ENCODE measurements at regions not wholly inside any gene's neighbourhood (a gene's known extent, or its start where the extent isn't known, plus 50 kb on each side); places are given as distances from the start of the nearest gene placed in this dataset.

DNA sequence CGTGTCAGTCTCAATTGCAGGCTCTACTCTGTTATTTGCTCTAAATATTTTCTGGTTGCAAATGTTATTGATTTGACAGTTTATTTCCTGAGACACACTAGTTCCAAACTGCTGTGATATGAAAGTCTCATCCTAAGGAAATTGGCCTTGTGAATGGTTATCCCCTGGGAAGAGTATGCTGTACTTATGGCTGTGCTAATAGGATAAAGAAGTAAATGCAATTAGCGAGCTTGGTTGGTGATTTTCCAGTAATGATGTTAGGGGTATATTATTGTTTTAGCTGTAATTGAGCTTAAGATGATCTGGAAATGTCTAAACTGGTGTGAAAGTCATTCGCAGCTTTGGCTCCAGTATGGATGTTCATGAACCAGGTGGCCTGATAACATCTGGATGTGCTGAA is 197.9 kb downstream of the SUDS3 start:
- no peaks in the 10 kb centered on the region for H3K36me3 ChIP-seq (ENCODE audit: insufficient read depth, low read length)
- peaks cover 4% of the 10 kb centered on the region for H3K27me3 ChIP-seq (ENCODE audit: insufficient read depth, low read length, poor library complexity, severe bottlenecking)
- H3K9me3 ChIP-seq (ENCODE audit: insufficient read depth, low read depth, low read length): no peaks in the 10 kb centered on the region
- no peaks in the 10 kb centered on the region for H3K4me1 ChIP-seq (ENCODE audit: insufficient read depth, low read length, poor library complexity, severe bottlenecking)
- no peaks in the 10 kb centered on the region for H3K9me2 ChIP-seq (replicated peaks; ENCODE audit: low read depth, low read length)
- H3F3A ChIP-seq (ENCODE audit: low read depth): no peaks in the 10 kb centered on the region
- no peak overlapping the region for H3K4me2 ChIP-seq (ENCODE audit: low read depth, low read length, poor library complexity, severe bottlenecking)
- no peak overlapping the region for H2AFZ ChIP-seq (ENCODE audit: low read length)
- TF ChIP-seq, protein P1, sequence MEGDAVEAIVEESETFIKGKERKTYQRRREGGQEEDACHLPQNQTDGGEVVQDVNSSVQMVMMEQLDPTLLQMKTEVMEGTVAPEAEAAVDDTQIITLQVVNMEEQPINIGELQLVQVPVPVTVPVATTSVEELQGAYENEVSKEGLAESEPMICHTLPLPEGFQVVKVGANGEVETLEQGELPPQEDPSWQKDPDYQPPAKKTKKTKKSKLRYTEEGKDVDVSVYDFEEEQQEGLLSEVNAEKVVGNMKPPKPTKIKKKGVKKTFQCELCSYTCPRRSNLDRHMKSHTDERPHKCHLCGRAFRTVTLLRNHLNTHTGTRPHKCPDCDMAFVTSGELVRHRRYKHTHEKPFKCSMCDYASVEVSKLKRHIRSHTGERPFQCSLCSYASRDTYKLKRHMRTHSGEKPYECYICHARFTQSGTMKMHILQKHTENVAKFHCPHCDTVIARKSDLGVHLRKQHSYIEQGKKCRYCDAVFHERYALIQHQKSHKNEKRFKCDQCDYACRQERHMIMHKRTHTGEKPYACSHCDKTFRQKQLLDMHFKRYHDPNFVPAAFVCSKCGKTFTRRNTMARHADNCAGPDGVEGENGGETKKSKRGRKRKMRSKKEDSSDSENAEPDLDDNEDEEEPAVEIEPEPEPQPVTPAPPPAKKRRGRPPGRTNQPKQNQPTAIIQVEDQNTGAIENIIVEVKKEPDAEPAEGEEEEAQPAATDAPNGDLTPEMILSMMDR (conservative IDR thresholded peaks at IDR 0.05; ENCODE audit: low read length): no peak
- TF ChIP-seq EZH2phosphoT487 (IDR thresholded peaks at IDR 0.05; ENCODE audit: borderline replicate concordance): no peak
- no peaks in the 10 kb centered on the region for H3K79me2 ChIP-seq (ENCODE audit: insufficient read depth, low read length)
- no peaks in the 10 kb centered on the region for H4K20me1 ChIP-seq (ENCODE audit: insufficient read depth, low read length, poor library complexity, severe bottlenecking)
- H3K9ac ChIP-seq (ENCODE audit: low read depth, low read length, poor library complexity, severe bottlenecking): no peak overlapping the region
- no peak overlapping the region for H3K4me3 ChIP-seq (ENCODE audit: low read length, poor library complexity, severe bottlenecking)

DNA sequence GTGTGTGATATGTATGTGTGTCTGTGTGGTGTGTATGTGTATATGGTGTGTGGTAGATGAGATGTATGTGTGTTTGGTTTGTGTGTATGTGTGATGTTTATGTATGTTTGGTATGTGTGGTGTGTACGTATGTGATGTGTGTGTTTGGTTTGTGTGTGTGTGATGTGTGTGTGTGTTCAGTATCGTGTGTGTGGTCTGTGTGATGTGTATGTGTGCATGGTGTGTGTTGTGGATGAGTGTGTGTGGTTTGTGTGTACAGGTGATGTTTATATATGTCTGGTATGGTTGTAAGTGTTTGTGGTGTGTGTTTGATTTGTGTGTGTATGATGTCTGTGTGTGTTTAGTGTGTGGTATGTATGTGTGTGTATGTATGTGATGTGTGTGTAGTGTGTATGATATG is 199.4 kb downstream of the SUDS3 start:
- Histone ChIP-seq H3K9me3 (ENCODE audit: insufficient read depth, low read depth, low read length) (no peaks in the 10 kb centered on the region), H3K36me3 (ENCODE audit: insufficient read depth, low read length) (no peaks in the 10 kb centered on the region), H3K79me2 (ENCODE audit: insufficient read depth, low read length) (no peaks in the 10 kb centered on the region), H3K9me2 (replicated peaks; ENCODE audit: low read depth, low read length) (no peaks in the 10 kb centered on the region), H4K20me1 (ENCODE audit: insufficient read depth, low read length, poor library complexity, severe bottlenecking) (no peaks in the 10 kb centered on the region), H3K9ac (ENCODE audit: low read depth, low read length, poor library complexity, severe bottlenecking) (no peak overlapping the region), H3K4me3 (ENCODE audit: low read length, poor library complexity, severe bottlenecking) (no peak overlapping the region), H3K4me1 (ENCODE audit: insufficient read depth, low read length, poor library complexity, severe bottlenecking) (no peaks in the 10 kb centered on the region), H2AFZ (ENCODE audit: low read length) (no peak overlapping the region), H3K27me3 (ENCODE audit: insufficient read depth, low read length, poor library complexity, severe bottlenecking) (peaks cover 4% of the 10 kb centered on the region), H3F3A (ENCODE audit: low read depth) (no peaks in the 10 kb centered on the region), H3K4me2 (ENCODE audit: low read depth, low read length, poor library complexity, severe bottlenecking) (no peak overlapping the region)
- TF ChIP-seq, protein P1 (conservative IDR thresholded peaks at IDR 0.05; ENCODE audit: low read length): no peak
- no peak for TF ChIP-seq EZH2phosphoT487 (IDR thresholded peaks at IDR 0.05; ENCODE audit: borderline replicate concordance)

DNA sequence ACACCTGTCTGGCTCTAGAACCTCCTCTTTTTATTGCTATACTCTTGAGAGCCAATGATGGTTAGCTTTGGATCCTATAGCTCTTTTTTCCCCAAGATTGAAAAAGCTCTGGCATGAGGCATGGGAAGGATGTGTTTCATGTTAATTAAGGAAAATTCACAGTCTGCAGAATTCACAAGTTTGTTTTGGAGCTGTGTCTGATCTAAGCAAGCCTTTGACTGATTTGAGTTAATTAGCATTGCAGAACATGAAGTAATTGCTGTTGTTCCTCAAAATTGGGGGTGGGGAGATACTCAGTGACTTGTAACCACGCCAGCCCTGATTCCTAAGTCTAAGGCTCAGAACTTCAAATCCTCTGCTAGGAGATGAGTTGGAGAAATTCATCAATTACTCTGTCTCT is 205.0 kb downstream of the SUDS3 start:
- Histone ChIP-seq H3K4me3 (ENCODE audit: low read length, poor library complexity, severe bottlenecking) (no peak overlapping the region), H3K9ac (ENCODE audit: low read depth, low read length, poor library complexity, severe bottlenecking) (no peak overlapping the region), H3K4me2 (ENCODE audit: low read depth, low read length, poor library complexity, severe bottlenecking) (no peak overlapping the region), H3K79me2 (ENCODE audit: insufficient read depth, low read length) (no peaks in the 10 kb centered on the region), H3K36me3 (ENCODE audit: insufficient read depth, low read length) (no peaks in the 10 kb centered on the region), H3K9me2 (replicated peaks; ENCODE audit: low read depth, low read length) (no peaks in the 10 kb centered on the region), H3K27me3 (ENCODE audit: insufficient read depth, low read length, poor library complexity, severe bottlenecking) (no peaks in the 10 kb centered on the region), H4K20me1 (ENCODE audit: insufficient read depth, low read length, poor library complexity, severe bottlenecking) (no peaks in the 10 kb centered on the region), H3K9me3 (ENCODE audit: insufficient read depth, low read depth, low read length) (no peaks in the 10 kb centered on the region), H3F3A (ENCODE audit: low read depth) (no peaks in the 10 kb centered on the region), H3K4me1 (ENCODE audit: insufficient read depth, low read length, poor library complexity, severe bottlenecking) (no peaks in the 10 kb centered on the region), H2AFZ (ENCODE audit: low read length) (no peak overlapping the region)
- no peak for TF ChIP-seq EZH2phosphoT487 (IDR thresholded peaks at IDR 0.05; ENCODE audit: borderline replicate concordance)
- TF ChIP-seq, protein P1 (conservative IDR thresholded peaks at IDR 0.05; ENCODE audit: low read length): no peak
